GM19372 (cell line): ENCODE measurements at regions not wholly inside any gene's neighbourhood (a gene's known extent, or its start where the extent isn't known, plus 50 kb on each side); places are given as distances from the start of the nearest gene placed in this dataset.

Experiments used
- ATAC-seq: cut with Tn5 transposase; IDR thresholded peaks from one replicate; pipeline ENCODE4 v1.9.1; 2021; ENCODE audit warnings: mild to moderate bottlenecking, low read depth, moderate library complexity; ENCODE audit not compliant: unreplicated experiment

- ATAC-seq = no peak
These were observed 74.9 kb upstream of the NR2F2 start for GRCh38 chr15:96255599-96255998.

- peak; percentile 80 for ATAC-seq
These were observed 68.9 kb upstream of the NR2F2 start for GRCh38 chr15:96261575-96262034.

GRCh38 chr15:96262097-96262496 is 68.4 kb upstream of the NR2F2 start:
- ATAC-seq = no peak

GRCh38 chr15:96262549-96263489 is 67.7 kb upstream of the NR2F2 start:
- ATAC-seq = no peak

- peak; percentile 32 for ATAC-seq
These were observed 66.1 kb upstream of the NR2F2 start for GRCh38 chr15:96264351-96264798.

- ATAC-seq = no peak
These were observed 65.5 kb upstream of the NR2F2 start for GRCh38 chr15:96264801-96265515.

GRCh38 chr15:96266456-96266855 is 64.0 kb upstream of the NR2F2 start:
- no peak for ATAC-seq

- ATAC-seq = no peak
These were observed 63.0 kb upstream of the NR2F2 start for GRCh38 chr15:96267463-96267862.

- ATAC-seq = no peak
These were observed 61.9 kb upstream of the NR2F2 start for GRCh38 chr15:96268442-96269204.

GRCh38 chr15:96270581-96271172 is 59.8 kb upstream of the NR2F2 start:
- no peak for ATAC-seq

- no peak for ATAC-seq
These were observed 58.1 kb upstream of the NR2F2 start for GRCh38 chr15:96272427-96272826.

- ATAC-seq = no peak
These were observed 57.0 kb upstream of the NR2F2 start for GRCh38 chr15:96273317-96274086.

- ATAC-seq = no peak
These were observed 56.4 kb upstream of the NR2F2 start for GRCh38 chr15:96274087-96274440.

GRCh38 chr15:96274698-96275097 is 55.8 kb upstream of the NR2F2 start:
- ATAC-seq = no peak

GRCh38 chr15:96276438-96277210 is 53.9 kb upstream of the NR2F2 start:
- no peak for ATAC-seq
